Astrocyte (in vitro differentiated cells and primary cell): ENCODE measurements at regions not wholly inside any gene's neighbourhood (a gene's known extent, or its start where the extent isn't known, plus 50 kb on each side); places are given as distances from the start of the nearest gene placed in this dataset.

Experiments used
- DNase-seq: peaks from one replicate; pipeline ENCODE4 v3.0.0-alpha.2; 2010; ENCODE audit warnings: low read depth
- FAIRE-seq: peaks from 2 replicates; lab custom pipeline; 2011; peaks lifted over from hg19 to GRCh38; lab: Jason Lieb, UNC
- H2AFZ ChIP-seq: 2 replicates; pipeline ENCODE4 v1.6.0; 2012; ENCODE audit warnings: low read depth, low read length, inconsistent platforms
- H3K27ac ChIP-seq: 2 replicates; pipeline ENCODE4 v1.5.1; 2011; ENCODE audit warnings: low read depth, low read length, inconsistent platforms
- H3K27me3 ChIP-seq: 2 replicates; pipeline ENCODE4 v1.6.0; 2011; ENCODE audit warnings: low read length, inconsistent platforms; ENCODE audit not compliant: insufficient read depth
- H3K36me3 ChIP-seq: 2 replicates; pipeline ENCODE4 v1.5.1; 2011; ENCODE audit warnings: low read length, inconsistent platforms; ENCODE audit not compliant: insufficient read depth
- H3K4me1 ChIP-seq: 2 replicates; pipeline ENCODE4 v1.5.1; 2011; ENCODE audit warnings: low read length, inconsistent platforms; ENCODE audit not compliant: insufficient read depth
- H3K4me2 ChIP-seq: 2 replicates; pipeline ENCODE4 v1.6.0; 2012; ENCODE audit warnings: low read length, inconsistent platforms
- H3K4me3 ChIP-seq: 2 replicates; pipeline ENCODE4 v1.5.1; 2011; ENCODE audit warnings: low read depth, mild to moderate bottlenecking, low read length, inconsistent platforms; ENCODE audit not compliant: insufficient read depth
- H3K79me2 ChIP-seq: 2 replicates; pipeline ENCODE4 v1.6.0; 2012; ENCODE audit warnings: mild to moderate bottlenecking, low read length, inconsistent platforms; ENCODE audit not compliant: insufficient read depth
- H3K9ac ChIP-seq: 2 replicates; pipeline ENCODE4 v1.6.0; 2012; ENCODE audit warnings: mild to moderate bottlenecking, low read length, inconsistent platforms
- H3K9me3 ChIP-seq: 2 replicates; pipeline ENCODE4 v1.5.1; 2012; ENCODE audit warnings: low read depth, mild to moderate bottlenecking, low read length, inconsistent platforms; ENCODE audit not compliant: insufficient read depth
- H4K20me1 ChIP-seq: 2 replicates; pipeline ENCODE4 v1.6.0; 2012; ENCODE audit warnings: low read length, inconsistent platforms; ENCODE audit not compliant: insufficient read depth
- H3K27ac Mint-ChIP-seq: one replicate; pipeline ENCODE4 v1.8.0; 2021; ENCODE audit warnings: mild to moderate bottlenecking, mixed read lengths; ENCODE audit not compliant: unreplicated experiment
- H3K27me3 Mint-ChIP-seq: one replicate; pipeline ENCODE4 v1.8.0; 2021; ENCODE audit warnings: low read depth, mixed read lengths; ENCODE audit not compliant: unreplicated experiment
- H3K36me3 Mint-ChIP-seq: one replicate; pipeline ENCODE4 v1.8.0; 2021; ENCODE audit warnings: low read depth, mixed read lengths; ENCODE audit not compliant: unreplicated experiment
- H3K4me1 Mint-ChIP-seq: one replicate; pipeline ENCODE4 v1.8.0; 2021; ENCODE audit warnings: low read depth, mixed read lengths; ENCODE audit not compliant: unreplicated experiment
- H3K4me3 Mint-ChIP-seq: one replicate; pipeline ENCODE4 v1.8.0; 2021; ENCODE audit warnings: mild to moderate bottlenecking, moderate library complexity, mixed read lengths; ENCODE audit not compliant: unreplicated experiment
- H3K9me3 Mint-ChIP-seq: one replicate; pipeline ENCODE4 v1.8.0; 2021; ENCODE audit warnings: mild to moderate bottlenecking, mixed read lengths; ENCODE audit not compliant: unreplicated experiment
- EZH2 ChIP-seq: IDR thresholded peaks from 2 replicates; pipeline ENCODE4 v1.6.1; 2012; ENCODE audit warnings: mild to moderate bottlenecking, low read length, inconsistent platforms; ENCODE audit not compliant: insufficient read depth
- TF ChIP-seq, protein P1 (sequence below): IDR thresholded peaks from 2 replicates; pipeline ENCODE4 v1.5.1; 2011; ENCODE audit warnings: low read depth, mild to moderate bottlenecking, inconsistent platforms, low read length, moderate library complexity; ENCODE audit not compliant: insufficient read depth

DNA sequence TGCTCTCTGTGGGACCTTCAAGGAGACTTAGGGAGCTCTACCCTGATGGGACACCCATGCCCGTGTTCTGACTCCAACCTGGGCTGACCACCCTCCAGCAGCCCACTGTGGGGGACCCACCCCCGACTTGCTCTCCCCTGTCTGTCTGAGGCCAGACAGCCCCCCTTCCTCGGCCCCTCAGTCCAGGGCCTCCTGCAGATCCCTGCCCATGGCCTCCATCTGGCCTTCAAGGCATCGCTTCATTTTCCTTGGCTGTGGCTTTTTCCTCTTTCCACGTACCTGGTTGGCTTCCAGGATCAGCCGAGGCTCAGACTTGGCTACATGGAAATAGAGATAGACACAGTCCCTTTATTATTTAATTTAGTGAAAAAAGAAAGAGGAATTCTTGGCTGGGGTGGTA lies 290.0 kb downstream of the CYP26B1 start:
- Mint-ChIP-seq H3K27me3 (peaks cover 79% of the 10 kb centered on the region), H3K27ac (no peak overlapping the region), H3K9me3 (peaks cover 13% of the 10 kb centered on the region), H3K4me1 (no peaks in the 10 kb centered on the region), H3K4me3 (no peak overlapping the region), H3K36me3 (peaks cover 6% of the 10 kb centered on the region)
- H3K9ac ChIP-seq = no peak overlapping the region
- no peaks in the 10 kb centered on the region for H4K20me1 ChIP-seq
- no peak overlapping the region for H3K4me2 ChIP-seq
- H3K9me3 ChIP-seq = peaks cover 8% of the 10 kb centered on the region
- DNase-seq (no peak), FAIRE-seq (no peak)
- H3K79me2 ChIP-seq = no peaks in the 10 kb centered on the region
- TF ChIP-seq EZH2 = no peak
- TF ChIP-seq, protein P1, sequence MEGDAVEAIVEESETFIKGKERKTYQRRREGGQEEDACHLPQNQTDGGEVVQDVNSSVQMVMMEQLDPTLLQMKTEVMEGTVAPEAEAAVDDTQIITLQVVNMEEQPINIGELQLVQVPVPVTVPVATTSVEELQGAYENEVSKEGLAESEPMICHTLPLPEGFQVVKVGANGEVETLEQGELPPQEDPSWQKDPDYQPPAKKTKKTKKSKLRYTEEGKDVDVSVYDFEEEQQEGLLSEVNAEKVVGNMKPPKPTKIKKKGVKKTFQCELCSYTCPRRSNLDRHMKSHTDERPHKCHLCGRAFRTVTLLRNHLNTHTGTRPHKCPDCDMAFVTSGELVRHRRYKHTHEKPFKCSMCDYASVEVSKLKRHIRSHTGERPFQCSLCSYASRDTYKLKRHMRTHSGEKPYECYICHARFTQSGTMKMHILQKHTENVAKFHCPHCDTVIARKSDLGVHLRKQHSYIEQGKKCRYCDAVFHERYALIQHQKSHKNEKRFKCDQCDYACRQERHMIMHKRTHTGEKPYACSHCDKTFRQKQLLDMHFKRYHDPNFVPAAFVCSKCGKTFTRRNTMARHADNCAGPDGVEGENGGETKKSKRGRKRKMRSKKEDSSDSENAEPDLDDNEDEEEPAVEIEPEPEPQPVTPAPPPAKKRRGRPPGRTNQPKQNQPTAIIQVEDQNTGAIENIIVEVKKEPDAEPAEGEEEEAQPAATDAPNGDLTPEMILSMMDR = no peak
- peaks cover 21% of the 10 kb centered on the region for H3K27me3 ChIP-seq
- H3K36me3 ChIP-seq = no peaks in the 10 kb centered on the region
- no peak overlapping the region for H3K27ac ChIP-seq
- H3K4me1 ChIP-seq = no peaks in the 10 kb centered on the region
- H3K4me3 ChIP-seq = no peak overlapping the region
- H2AFZ ChIP-seq = no peak overlapping the region

DNA sequence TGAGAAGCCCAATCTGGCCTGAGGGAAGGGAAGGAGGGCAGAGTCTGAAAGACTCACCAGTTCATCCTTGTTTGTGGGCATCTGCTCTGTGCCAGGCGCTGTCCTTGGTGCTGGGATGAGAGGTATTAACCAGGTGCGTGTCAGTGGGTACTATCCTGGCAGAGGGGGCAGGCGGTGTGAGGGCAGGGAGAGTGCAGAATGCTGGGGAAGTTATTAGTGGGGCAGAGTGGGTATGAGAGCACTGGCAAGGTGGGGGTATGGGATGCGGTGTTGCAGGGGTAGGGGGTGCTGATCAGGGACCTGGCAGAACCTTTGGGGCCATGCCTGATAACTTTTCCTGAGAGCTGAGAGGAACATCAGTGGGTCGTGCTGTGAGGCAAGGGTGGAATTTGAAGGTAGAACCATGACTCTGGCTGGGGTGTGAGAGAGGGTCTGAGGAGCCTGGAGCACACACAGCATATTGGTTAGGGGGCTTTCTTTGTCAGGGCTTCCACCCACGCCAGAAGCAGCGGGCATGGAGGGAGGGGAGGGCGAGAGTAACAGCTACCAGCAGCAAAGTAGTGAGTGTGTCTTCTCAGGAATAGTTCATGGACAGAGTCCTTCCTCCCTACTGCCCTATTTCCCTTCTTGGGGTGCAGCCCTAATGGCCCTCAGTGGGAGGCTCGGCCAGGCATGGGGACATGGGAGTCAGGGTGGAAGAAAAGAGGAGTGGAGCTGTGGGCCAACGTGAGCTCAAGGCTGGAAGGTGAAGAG lies 290.7 kb downstream of the CYP26B1 start:
- H4K20me1 ChIP-seq = no peaks in the 10 kb centered on the region
- peaks cover 6% of the 10 kb centered on the region for H3K36me3 Mint-ChIP-seq
- H3K36me3 ChIP-seq = no peaks in the 10 kb centered on the region
- FAIRE-seq (no peak), DNase-seq (no peak)
- H3K9me3 Mint-ChIP-seq = peaks cover 13% of the 10 kb centered on the region
- H3K27me3 ChIP-seq = peaks cover 19% of the 10 kb centered on the region
- H3K4me2 ChIP-seq = no peak overlapping the region
- H3K79me2 ChIP-seq = no peaks in the 10 kb centered on the region
- no peak overlapping the region for H2AFZ ChIP-seq
- H3K27me3 Mint-ChIP-seq = peaks cover 74% of the 10 kb centered on the region
- H3K4me3 ChIP-seq = no peak overlapping the region
- TF ChIP-seq EZH2 = no peak
- TF ChIP-seq, protein P1 = no peak
- H3K4me3 Mint-ChIP-seq = no peak overlapping the region
- peaks cover 8% of the 10 kb centered on the region for H3K9me3 ChIP-seq
- H3K9ac ChIP-seq = no peak overlapping the region
- no peak overlapping the region for H3K27ac ChIP-seq
- no peaks in the 10 kb centered on the region for H3K4me1 ChIP-seq
- no peaks in the 10 kb centered on the region for H3K4me1 Mint-ChIP-seq
- H3K27ac Mint-ChIP-seq = no peak overlapping the region

DNA sequence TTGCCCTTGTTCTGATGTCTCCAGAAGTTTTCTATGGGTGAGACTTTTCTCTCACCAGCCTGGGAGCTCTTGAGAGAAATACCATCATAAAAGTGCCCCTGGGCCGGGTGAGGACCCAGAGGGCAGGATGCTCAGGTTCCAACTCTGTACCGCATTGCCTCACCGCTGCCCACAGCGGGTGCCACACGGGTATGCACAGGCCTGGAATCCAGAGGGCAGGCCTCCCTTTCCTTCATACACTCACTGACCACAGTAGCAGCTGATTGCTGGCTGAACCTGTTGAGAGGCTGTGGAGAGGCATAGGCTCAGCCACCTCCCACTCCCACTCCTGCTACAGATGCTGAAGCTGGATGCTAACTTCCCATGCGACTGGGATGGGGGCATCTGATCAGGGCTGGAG lies 293.8 kb downstream of the CYP26B1 start:
- no peak for DNase-seq
- Histone ChIP-seq H3K4me2 (no peak overlapping the region), H3K9ac (no peak overlapping the region), H4K20me1 (no peaks in the 10 kb centered on the region), H3K27ac (no peak overlapping the region), H3K27me3 (peaks cover 5% of the 10 kb centered on the region), H3K79me2 (no peaks in the 10 kb centered on the region), H3K36me3 (no peaks in the 10 kb centered on the region), H2AFZ (no peak overlapping the region), H3K4me1 (no peaks in the 10 kb centered on the region), H3K4me3 (no peak overlapping the region), H3K9me3 (peaks cover 8% of the 10 kb centered on the region)
- peaks cover 53% of the 10 kb centered on the region for H3K27me3 Mint-ChIP-seq
- H3K4me3 Mint-ChIP-seq = no peak overlapping the region
- peaks cover 13% of the 10 kb centered on the region for H3K9me3 Mint-ChIP-seq
- H3K4me1 Mint-ChIP-seq = peaks cover 11% of the 10 kb centered on the region
- no peak overlapping the region for H3K27ac Mint-ChIP-seq
- TF ChIP-seq, protein P1 = no peak
- no peak for TF ChIP-seq EZH2
- no peak for FAIRE-seq
- H3K36me3 Mint-ChIP-seq = peaks cover 6% of the 10 kb centered on the region
